HG02884 (cell line): ENCODE measurements at regions not wholly inside any gene's neighbourhood (a gene's known extent, or its start where the extent isn't known, plus 50 kb on each side); places are given as distances from the start of the nearest gene placed in this dataset.
A peak's percentile ranks its signal among the peaks of the same experiment; 100 is the strongest.

Experiments used
- ATAC-seq: cut with Tn5 transposase; IDR thresholded peaks from one replicate; pipeline ENCODE4 v1.9.1; 2021; ENCODE audit warnings: mild to moderate bottlenecking, moderate library complexity; ENCODE audit not compliant: unreplicated experiment

DNA sequence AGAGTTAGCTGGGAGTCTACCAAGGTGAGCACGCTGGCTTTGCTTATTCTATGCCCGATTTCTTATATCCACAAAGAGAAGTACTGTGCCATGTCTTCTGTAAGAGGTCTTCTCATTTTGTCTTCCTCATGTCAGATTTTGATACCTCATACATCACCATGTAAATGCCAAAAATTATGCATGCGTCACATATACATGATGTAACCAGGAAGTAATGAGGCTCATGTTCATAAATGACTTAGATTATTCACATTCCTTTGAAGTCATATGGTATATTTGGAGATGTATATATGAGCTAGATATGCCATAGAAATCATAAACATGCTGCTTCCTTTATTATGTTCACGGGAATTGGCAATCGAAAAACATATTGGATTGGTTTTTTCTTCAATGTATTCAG, 97.7 kb upstream of the CELF2 start:
- no peak for ATAC-seq

DNA sequence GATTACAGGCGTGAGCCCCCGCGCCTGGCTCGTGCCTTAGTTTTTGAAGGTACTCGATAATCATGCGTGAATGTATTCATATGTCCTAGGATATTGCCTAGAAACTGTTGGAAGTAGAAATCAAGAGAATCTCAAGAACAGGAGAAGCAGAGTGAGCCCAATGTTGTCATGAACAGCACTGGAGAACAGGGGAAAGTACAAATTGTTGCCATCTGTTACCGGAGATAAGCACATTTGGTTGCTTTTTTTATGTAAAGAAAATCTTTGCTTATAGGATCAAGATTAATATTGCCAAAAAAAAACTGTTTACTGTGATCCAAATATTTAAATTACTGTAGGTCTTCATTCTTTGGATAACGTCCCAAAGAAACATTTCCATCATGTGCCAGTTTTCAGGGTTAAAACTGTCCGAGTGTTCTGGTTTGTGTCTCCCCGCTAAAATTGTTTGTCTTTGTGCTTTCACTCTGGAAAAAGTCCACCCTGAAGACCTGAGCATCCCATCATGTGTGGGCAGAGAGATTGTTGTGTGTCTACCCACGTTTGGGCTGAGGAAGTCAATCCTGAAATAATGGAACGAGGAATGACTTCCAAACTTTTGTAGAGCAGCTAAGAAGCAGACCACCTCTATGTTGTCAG, 95.7 kb upstream of the CELF2 start:
- ATAC-seq = no peak

DNA sequence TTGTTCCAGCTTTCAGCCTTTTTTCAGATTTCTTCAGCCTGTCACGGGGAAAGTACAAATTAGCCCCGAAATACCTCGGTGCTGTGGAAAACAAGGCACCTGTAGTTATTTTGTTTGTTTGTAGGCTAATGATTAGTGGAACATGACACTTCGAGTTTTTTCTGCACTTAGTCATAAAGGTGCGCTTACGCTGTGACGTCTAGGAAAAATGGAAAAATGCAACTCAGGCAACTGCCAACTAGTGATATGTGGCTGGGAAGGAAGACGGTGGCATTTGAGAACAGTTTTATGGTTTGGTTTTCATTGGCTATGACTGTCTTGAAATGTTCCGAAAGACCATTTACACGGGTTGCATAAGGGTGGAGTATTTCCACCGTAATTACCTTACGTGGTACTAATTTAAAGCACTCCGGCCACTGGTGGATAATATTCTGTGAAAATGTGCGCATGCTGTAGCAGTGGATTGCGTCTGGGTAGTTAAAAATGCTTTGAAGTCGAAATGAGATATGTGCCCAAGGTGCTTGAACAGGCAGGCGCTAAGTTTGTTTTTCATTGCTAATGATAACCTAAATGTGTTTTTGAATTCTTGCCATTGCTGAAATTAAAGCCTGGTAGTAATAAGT, 94.5 kb upstream of the CELF2 start:
- no peak for ATAC-seq

DNA sequence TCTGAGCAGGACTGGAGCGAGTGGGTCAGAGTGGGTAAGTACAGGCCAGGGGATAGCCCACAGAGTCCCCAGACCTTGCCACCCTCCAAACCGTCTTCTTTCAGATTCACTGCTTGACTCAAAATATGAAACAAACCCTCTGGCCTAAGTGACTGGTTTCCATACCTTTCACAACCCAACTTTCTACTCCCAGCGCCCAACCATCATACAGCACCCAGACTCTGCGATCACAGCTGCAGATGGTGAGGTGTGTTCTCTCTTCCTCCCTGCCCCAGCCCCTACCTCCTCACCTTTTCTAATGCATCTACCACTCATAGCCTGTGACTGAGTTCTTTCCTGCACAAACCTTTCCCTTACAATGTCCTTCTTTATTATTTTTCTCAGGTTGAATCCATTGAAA, 92.0 kb upstream of the CELF2 start:
- ATAC-seq = no peak

DNA sequence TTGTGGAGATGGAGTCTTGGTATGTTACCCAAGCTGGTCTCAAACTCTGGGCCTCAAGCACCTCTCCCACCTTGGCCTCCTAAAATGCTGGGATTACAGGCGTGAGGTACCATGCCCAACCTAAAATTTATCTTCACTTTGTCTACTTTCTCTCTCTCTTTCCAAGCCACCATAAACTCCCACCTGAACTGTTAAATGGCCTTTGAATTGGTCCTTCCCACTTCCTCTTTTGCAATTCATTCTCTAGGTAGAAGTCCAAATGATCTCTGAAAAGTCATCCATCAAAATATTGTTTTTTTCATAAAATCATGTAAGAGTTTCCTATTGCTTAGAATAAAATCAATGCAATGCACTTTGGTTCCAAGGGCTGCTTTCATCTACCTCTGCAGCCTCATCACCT, 90.1 kb upstream of the CELF2 start:
- ATAC-seq = no peak

DNA sequence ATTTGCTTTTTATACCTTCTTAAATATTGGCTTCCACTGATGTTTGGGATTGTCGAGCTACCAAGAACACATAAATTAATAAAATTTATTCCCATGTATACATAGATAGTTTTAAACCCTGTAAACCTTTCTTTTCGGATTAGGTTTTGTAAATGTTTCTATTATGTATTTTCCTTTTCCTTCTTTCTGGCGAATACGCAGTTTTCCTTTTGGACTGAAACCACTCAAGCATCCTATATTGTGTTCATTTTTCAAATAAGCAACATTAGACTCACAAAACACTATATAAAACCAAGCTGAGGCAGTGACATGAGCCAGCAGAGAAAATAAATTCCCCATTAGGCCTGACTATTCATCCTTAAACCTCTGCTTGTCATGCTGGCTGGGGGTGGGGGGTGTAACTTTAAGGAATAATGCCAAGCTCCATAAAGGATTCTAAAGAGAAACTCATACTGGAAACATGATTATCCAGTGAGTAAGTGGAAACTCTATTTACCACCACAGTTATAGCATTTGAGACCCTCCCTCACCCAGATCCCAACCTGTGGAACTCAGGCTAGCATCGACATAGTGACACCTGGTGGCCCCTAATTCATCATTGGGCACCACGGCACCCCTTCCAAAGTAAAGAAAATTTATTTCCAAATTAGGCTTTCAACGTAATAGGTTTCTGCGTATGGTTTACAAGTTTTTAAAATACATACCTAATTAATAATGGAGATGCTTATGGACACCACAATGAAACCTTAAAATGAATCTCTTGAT, 86.5 kb upstream of the CELF2 start:
- ATAC-seq = no peak

DNA sequence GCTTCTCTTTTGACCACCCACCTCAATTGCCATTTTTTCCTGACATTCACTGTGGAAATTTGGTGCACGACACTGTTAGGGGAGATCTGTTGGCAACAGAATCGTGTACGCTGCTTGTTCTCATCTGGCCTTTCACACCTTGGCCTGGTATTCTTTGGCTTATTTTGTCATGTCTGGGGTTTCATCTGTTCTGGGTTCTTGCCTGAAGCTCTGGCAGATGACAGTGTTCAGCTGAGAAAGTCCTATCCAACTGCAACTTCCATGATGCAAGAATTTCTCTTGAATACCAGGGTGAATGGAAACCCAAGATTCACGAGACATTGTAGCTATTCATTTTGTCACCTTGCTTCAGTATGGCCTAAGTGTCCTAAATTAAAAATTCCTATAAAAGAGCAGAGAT, 82.6 kb upstream of the CELF2 start:
- ATAC-seq = no peak

DNA sequence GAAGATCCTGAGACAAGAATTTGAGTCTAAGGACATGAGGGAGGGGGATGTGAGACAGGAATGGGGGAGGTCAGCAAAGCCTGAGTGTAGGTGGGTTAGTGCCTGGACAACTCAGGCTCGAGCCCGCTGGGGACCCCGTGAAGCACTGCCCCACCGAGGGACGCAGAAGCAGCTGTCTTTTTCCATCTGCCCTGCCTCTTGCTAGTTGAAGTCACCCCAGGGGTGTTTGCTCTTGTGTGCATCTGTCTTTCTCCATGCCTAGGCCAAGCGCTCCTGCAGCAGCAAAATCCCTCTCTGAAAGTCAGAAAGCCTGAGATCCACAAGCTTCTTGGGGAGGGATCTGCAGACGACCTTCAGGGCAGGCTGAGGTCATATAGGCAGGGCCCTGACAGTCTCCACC, 79.0 kb upstream of the CELF2 start:
- ATAC-seq = no peak

GRCh38 chr10:10941127-10941730, 76.4 kb upstream of the CELF2 start:
- ATAC-seq = no peak

- no peak for ATAC-seq
Measured at GRCh38 chr10:10942441-10942840, 75.2 kb upstream of the CELF2 start.

GRCh38 chr10:10946081-10946480, 71.6 kb upstream of the CELF2 start:
- no peak for ATAC-seq

- ATAC-seq = no peak
Measured at GRCh38 chr10:10946801-10947200, 70.9 kb upstream of the CELF2 start.

DNA sequence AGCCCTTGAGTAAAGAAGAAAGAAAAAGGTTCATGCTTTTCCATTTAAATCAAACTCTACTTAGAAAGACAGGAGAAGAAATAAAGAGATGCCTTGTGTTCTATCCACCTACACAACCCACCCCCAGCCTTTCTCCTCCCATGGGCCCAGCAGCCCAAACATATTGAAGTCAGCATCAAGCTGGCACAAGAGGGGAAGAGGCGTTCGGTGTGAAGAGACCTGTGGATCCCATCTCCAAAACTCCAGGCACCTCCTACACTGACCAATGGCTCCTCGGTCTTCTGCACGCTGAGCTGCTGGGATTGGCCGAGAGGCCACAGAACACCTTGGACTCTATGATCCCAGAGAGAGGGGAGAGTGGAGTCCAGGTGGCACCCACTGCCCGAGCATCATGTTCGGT, 66.0 kb upstream of the CELF2 start:
- no peak for ATAC-seq

- ATAC-seq = no peak
Measured at GRCh38 chr10:10952800-10953199, 64.9 kb upstream of the CELF2 start.

DNA sequence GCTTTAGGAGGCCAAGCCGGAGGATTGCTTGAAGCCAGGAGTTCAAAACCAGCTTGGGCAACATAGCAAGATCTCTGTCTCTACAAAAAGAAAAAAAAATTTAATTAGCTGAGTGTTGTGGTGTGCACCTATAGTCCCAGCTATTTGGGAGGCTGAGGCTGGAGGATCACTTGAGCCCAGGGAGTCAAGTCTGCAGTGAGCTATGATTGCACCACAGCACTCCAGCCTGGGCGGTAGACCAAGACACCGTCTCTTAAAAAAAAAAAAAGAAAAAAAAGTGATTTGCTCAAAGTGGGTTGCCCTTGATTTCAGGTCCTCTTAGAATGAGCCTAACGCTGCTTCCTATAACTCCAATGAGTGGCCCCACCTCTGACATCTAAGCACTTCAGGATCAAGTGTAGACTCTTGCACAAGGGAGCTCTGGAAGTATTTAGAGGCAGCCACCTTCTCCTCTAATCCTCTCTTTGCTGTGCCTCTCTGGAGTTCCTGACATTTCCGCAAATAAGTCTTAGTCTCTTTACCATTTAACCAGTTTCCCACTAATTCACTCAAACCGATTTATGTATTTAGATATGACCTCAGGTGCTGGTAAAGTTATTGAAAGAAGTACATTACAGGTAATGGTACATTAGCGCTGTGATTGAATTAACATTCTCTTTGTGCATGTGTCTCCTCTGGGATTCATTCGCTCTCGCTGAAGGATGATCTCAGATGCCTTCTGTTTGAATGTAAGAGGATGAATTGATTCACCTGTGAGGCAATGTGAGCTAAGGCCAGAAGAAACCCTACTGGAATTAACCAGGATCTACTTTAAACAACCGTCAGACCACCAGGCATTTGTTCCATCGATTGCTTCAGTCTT, 60.8 kb upstream of the CELF2 start:
- no peak for ATAC-seq

DNA sequence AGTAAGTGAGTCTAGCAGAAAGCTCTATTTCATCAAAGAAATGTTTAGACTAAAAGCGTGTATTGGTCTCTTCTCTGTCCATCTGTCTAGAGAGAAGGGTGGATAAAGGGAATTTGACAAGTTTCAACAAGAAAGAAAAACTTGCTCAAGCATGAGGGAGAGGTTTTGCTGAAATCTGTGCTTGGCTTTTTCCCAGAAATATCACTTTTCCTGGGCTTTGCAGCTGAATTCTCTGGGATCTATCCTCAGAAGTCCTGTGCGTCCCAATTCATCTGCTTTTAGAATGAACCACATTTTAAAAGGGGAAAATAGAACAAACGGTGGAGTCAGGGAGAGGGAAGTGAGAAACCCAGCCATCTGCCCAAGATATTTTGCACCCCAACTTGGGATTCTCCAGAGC, 59.6 kb upstream of the CELF2 start:
- ATAC-seq = no peak

GRCh38 chr10:10959666-10960065, 58.0 kb upstream of the CELF2 start:
- ATAC-seq = peak; percentile 65

DNA sequence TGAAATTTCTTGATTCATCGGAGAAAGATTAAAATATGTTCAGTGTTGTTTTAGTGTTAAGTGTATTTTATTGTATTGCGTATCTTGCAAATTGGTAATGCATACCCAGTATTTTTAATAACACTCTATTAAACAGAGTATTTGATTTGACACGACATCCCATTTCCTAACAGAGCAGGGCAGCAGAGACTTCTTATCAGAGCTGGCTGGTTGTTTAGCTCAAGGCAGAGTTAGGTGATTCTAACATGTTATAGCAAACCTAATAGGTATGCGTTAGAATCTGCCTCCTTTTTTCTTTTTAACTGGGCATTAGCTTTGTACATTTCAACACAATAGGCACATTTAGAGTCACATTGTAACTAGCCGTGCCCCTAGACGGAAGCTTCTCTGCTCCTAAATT, 57.1 kb upstream of the CELF2 start:
- no peak for ATAC-seq

DNA sequence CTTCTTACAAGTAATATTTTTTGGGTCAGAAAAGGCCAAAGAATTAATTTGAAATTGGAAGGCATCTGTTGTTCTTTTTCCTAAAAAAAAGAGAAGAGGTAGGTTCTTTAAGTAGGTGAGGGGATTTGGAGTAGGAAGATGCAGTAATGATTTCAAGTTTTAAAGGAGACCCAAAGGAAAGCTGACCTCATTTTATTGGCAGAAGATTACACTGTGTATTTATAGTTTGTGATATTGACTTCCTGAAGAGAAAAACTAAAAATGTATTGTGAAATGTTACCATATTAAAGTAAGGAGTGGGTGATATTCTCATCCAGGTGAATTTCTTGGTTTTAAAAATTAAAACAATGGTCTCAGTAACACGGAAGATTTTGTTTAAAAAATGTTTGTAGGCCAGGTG, 56.6 kb upstream of the CELF2 start:
- ATAC-seq = no peak

GRCh38 chr10:10967029-10967428, 50.6 kb upstream of the CELF2 start:
- ATAC-seq = no peak
